MCF 10A (cell line): ENCODE measurements at regions not wholly inside any gene's neighbourhood (a gene's known extent, or its start where the extent isn't known, plus 50 kb on each side); places are given as distances from the start of the nearest gene placed in this dataset.

Experiments
- BruUV-seq: library from RNA; stranded (reverse); fragments of 400-500 nt; replicated peaks from 2 replicates; lab custom pipeline; 2021; lab: Mats Ljungman, UMichigan
- CTCF ChIA-PET: fragments of 300-600 bp; sonication (Branson Sonifier 250); formaldehyde crosslinking; extraction: SDS; loops from one replicate; lab custom pipeline; 2021; ENCODE audit warnings: antibody characterized with exemption, inconsistent platforms; lab: Yijun Ruan, JAX
- POLR2A ChIA-PET: fragments of 300-600, 350-650 bp; sonication (Branson Sonifier 250); formaldehyde crosslinking; extraction: SDS; loops from one replicate; lab custom pipeline; 2020; ENCODE audit warnings: antibody characterized with exemption, inconsistent platforms; lab: Yijun Ruan, JAX
- DNase-seq: peaks from one replicate; pipeline ENCODE4 v3.0.0-alpha.2; 2018; ENCODE audit not compliant: unreplicated experiment
- H3K27ac Mint-ChIP-seq: one replicate; pipeline ENCODE4 v1.8.0; 2022; ENCODE audit warnings: mild to moderate bottlenecking, low read depth, mixed read lengths; ENCODE audit not compliant: unreplicated experiment
- H3K27me3 Mint-ChIP-seq: one replicate; pipeline ENCODE4 v1.8.0; 2022; ENCODE audit warnings: mixed read lengths; ENCODE audit not compliant: insufficient read depth, unreplicated experiment
- H3K36me3 Mint-ChIP-seq: one replicate; pipeline ENCODE4 v1.8.0; 2022; ENCODE audit warnings: mild to moderate bottlenecking, moderate library complexity, mixed read lengths; ENCODE audit not compliant: insufficient read depth, unreplicated experiment
- H3K4me1 Mint-ChIP-seq: one replicate; pipeline ENCODE4 v1.8.0; 2022; ENCODE audit warnings: mixed read lengths; ENCODE audit not compliant: insufficient read depth, unreplicated experiment
- H3K4me3 Mint-ChIP-seq: one replicate; pipeline ENCODE4 v1.8.0; 2022; ENCODE audit warnings: mild to moderate bottlenecking, moderate library complexity, mixed read lengths; ENCODE audit not compliant: unreplicated experiment
- H3K9me3 Mint-ChIP-seq: one replicate; pipeline ENCODE4 v1.8.0; 2022; ENCODE audit warnings: mixed read lengths; ENCODE audit not compliant: unreplicated experiment
- intact Hi-C: fragments of 100-400 bp; cut with micrococcal nuclease; formaldehyde crosslinking; loops from 2 replicates; pipeline ENCODE4 v1.14.1; 2022
- TF ChIP-seq, protein P1 (sequence below): fragments of 200-600 bp; IDR thresholded peaks from one replicate; pipeline ENCODE4 v1.8.0; 2022; ENCODE audit warnings: antibody characterized with exemption, mild to moderate bottlenecking; ENCODE audit not compliant: unreplicated experiment

DNA sequence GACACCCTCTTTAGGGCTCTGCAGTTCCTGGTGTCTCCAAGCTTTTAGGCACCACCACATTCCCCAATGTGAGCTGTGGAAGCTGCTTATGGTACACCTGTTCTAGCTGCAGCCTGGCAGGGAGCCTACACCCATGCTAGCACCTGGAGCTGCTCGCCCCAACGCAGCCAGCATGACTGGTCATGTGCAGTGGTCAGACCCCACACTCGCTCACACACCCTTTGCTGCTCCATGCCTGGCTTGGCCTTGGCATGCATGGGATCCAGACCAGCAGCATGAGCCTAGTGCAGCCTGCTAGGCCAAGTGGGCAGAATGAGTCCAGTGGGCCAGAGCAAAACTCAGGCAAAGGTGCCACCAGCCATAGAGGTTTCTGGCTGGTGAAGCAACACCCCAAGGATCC lies 86.4 kb upstream of the OSBPL8 start:
- no peaks in the 10 kb centered on the region for H3K36me3 Mint-ChIP-seq
- no peaks in the 10 kb centered on the region for H3K27me3 Mint-ChIP-seq
- no peaks in the 10 kb centered on the region for H3K4me1 Mint-ChIP-seq
- no TSS peak for BruUV-seq
- ChIA-PET CTCF (interaction anchor here (0.6 to 1.5 kb wide), 4 partner anchors 12 to 365 kb away, joined by 3 to 5 read pairs (median 3); no protein-coding TSS in a partner anchor), POLR2A (no interaction called here)
- intact Hi-C loops, result no loop called here
- DNase-seq, result no peak
- H3K4me3 Mint-ChIP-seq, result no peak overlapping the region
- TF ChIP-seq, protein P1, sequence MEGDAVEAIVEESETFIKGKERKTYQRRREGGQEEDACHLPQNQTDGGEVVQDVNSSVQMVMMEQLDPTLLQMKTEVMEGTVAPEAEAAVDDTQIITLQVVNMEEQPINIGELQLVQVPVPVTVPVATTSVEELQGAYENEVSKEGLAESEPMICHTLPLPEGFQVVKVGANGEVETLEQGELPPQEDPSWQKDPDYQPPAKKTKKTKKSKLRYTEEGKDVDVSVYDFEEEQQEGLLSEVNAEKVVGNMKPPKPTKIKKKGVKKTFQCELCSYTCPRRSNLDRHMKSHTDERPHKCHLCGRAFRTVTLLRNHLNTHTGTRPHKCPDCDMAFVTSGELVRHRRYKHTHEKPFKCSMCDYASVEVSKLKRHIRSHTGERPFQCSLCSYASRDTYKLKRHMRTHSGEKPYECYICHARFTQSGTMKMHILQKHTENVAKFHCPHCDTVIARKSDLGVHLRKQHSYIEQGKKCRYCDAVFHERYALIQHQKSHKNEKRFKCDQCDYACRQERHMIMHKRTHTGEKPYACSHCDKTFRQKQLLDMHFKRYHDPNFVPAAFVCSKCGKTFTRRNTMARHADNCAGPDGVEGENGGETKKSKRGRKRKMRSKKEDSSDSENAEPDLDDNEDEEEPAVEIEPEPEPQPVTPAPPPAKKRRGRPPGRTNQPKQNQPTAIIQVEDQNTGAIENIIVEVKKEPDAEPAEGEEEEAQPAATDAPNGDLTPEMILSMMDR, result no peak
- no peak overlapping the region for H3K27ac Mint-ChIP-seq
- no peaks in the 10 kb centered on the region for H3K9me3 Mint-ChIP-seq

DNA sequence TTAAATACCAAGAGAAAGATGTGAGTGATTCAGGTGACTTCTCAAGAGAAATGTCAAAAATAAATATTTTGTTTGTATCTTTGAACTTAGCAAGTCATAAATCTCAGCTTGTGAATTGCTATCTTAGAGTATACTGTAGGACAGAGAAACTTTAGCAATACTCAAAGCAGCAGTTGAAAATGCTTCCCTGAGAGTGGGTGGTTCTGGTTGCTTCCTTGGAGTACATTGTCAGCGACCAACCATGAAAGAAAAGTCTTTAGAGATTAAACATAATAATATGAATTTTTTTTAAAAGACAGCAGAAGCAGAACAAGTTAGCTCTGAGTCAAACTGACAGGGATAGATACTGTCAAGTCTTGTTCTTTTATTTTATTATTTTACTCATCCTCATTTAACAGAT lies 86.8 kb upstream of the OSBPL8 start:
- H3K4me3 Mint-ChIP-seq, result no peak overlapping the region
- CTCF ChIA-PET, result interaction anchor here (1.5 kb wide), 2 partner anchors 12 to 364 kb away, joined by 3 to 5 read pairs; no protein-coding TSS in a partner anchor
- intact Hi-C loops, result no loop called here

DNA sequence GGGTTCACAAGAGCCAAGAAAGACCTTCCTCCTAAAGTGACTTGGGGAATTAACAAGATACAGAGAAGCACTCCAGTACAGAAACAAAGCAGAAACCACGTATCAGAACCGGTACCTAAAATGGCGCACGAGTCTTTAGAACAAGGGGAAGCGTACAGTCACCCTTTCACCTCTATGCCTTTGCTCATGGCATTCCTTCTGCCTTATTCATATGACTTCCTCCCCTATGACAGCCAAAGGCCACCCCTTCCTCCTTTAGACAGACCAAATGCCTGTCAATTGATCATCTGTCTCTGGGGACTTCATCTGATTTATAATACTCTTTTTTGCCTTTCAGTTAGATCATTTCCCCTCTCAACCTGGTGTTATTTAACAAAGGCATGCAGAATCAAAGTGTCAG lies 89.5 kb upstream of the OSBPL8 start:
- CTCF ChIA-PET, result no interaction called here
- Mint-ChIP-seq H3K4me1 (no peaks in the 10 kb centered on the region), H3K4me3 (no peak overlapping the region), H3K36me3 (no peaks in the 10 kb centered on the region), H3K9me3 (no peaks in the 10 kb centered on the region), H3K27ac (no peak overlapping the region), H3K27me3 (no peaks in the 10 kb centered on the region)
- TF ChIP-seq, protein P1, result no peak
- DNase-seq, result no peak
- POLR2A ChIA-PET, result no interaction called here
- intact Hi-C loops, result no loop called here
- no TSS peak for BruUV-seq

More for the DNA sequence above, 86.8 kb upstream of the OSBPL8 start:
- Mint-ChIP-seq H3K27ac (no peak overlapping the region), H3K36me3 (no peaks in the 10 kb centered on the region), H3K4me1 (no peaks in the 10 kb centered on the region), H3K27me3 (no peaks in the 10 kb centered on the region), H3K9me3 (no peaks in the 10 kb centered on the region)
- TF ChIP-seq, protein P1, result no peak
- no peak for DNase-seq
- POLR2A ChIA-PET, result no interaction called here
- no TSS peak for BruUV-seq

DNA sequence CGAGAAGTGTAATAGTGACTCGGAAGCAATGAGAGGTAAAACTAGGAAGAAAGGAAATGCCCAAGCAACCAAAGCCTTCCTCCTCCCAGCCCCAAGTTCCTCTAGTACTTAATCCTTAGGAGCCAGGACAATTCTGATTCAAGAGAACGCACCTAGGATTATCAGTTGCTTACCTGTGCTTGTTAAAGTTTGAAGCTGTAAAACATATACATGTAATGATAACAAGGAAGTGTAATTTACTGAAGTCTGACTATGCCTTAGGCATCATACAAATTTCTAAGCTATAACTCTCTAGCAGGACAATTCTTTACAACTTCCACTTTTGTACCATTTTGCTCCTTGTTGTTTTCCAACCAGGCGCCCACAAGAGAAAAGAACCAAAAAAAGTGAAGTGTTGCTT lies 92.8 kb upstream of the OSBPL8 start:
- intact Hi-C loops, result no loop called here
- CTCF ChIA-PET, result interaction anchor here (0.5 to 0.6 kb wide), 2 partner anchors 133 to 196 kb away, joined by 5 to 6 read pairs; no protein-coding TSS in a partner anchor
- DNase-seq, result no peak
- no peak overlapping the region for H3K4me3 Mint-ChIP-seq
- POLR2A ChIA-PET, result no interaction called here
- H3K9me3 Mint-ChIP-seq, result no peaks in the 10 kb centered on the region
- H3K4me1 Mint-ChIP-seq, result no peaks in the 10 kb centered on the region
- no peaks in the 10 kb centered on the region for H3K36me3 Mint-ChIP-seq
- TF ChIP-seq, protein P1, result no peak
- H3K27me3 Mint-ChIP-seq, result no peaks in the 10 kb centered on the region
- BruUV-seq, result no TSS peak
- H3K27ac Mint-ChIP-seq, result no peak overlapping the region
